Mesendoderm (in vitro differentiated cells): ENCODE measurements at regions not wholly inside any gene's neighbourhood (a gene's known extent, or its start where the extent isn't known, plus 50 kb on each side); places are given as distances from the start of the nearest gene placed in this dataset.
"Not testable (repeated sequence)": the region's sequence is repeated elsewhere in the genome, so short reads cannot be mapped to it uniquely, and the experiment has no call there.

ENCODE experiments used
- DNase-seq: peaks from one replicate; pipeline ENCODE4 v3.0.0; 2013
- H2AK5ac ChIP-seq: 2 replicates; pipeline ENCODE4 v1.6.1; 2013; ENCODE audit warnings: low read length, inconsistent platforms
- H2BK120ac ChIP-seq: 2 replicates; pipeline ENCODE4 v1.6.1; 2013; ENCODE audit warnings: low read depth, mild to moderate bottlenecking, low read length, moderate library complexity, mixed read lengths
- H2BK15ac ChIP-seq: replicated peaks from 2 replicates; pipeline ENCODE4 v1.6.1; 2013; ENCODE audit warnings: low read depth, mild to moderate bottlenecking, moderate library complexity
- H2BK5ac ChIP-seq: 2 replicates; pipeline ENCODE4 v1.6.1; 2013; ENCODE audit warnings: low read length, inconsistent platforms
- H3K18ac ChIP-seq: 2 replicates; pipeline ENCODE4 v1.6.1; 2013; ENCODE audit warnings: mild to moderate bottlenecking, low read length, mixed read lengths
- H3K23ac ChIP-seq: one replicate; pipeline ENCODE4 v1.6.1; 2013; ENCODE audit warnings: low read length
- H3K27ac ChIP-seq: 2 replicates; pipeline ENCODE4 v1.5.1; 2013; ENCODE audit warnings: low read depth, mild to moderate bottlenecking, inconsistent platforms, low read length, moderate library complexity
- H3K27me3 ChIP-seq: 2 replicates; pipeline ENCODE4 v1.6.1; 2013; ENCODE audit warnings: low read length, control low read depth, mild to moderate bottlenecking, inconsistent platforms; ENCODE audit not compliant: insufficient read depth, poor library complexity
- H3K36me3 ChIP-seq: 2 replicates; pipeline ENCODE4 v1.6.1; 2013; ENCODE audit warnings: low read length, inconsistent platforms; ENCODE audit not compliant: control insufficient read depth, insufficient read depth
- H3K4ac ChIP-seq: one replicate; pipeline ENCODE4 v1.6.1; 2013; ENCODE audit warnings: low read depth, mild to moderate bottlenecking, low read length, moderate library complexity
- H3K4me1 ChIP-seq: 2 replicates; pipeline ENCODE4 v1.6.1; 2013; ENCODE audit warnings: low read depth, low read length, inconsistent platforms; ENCODE audit not compliant: control insufficient read depth
- H3K4me2 ChIP-seq: 2 replicates; pipeline ENCODE4 v1.6.1; 2013; ENCODE audit warnings: low read length
- H3K4me3 ChIP-seq: 2 replicates; pipeline ENCODE4 v1.5.1; 2013; ENCODE audit warnings: mild to moderate bottlenecking, low read length
- H3K56ac ChIP-seq: one replicate; pipeline ENCODE4 v1.6.1; 2013; ENCODE audit warnings: low read length
- H3K79me1 ChIP-seq: 2 replicates; pipeline ENCODE4 v1.6.1; 2013; ENCODE audit warnings: low read length, inconsistent platforms
- H3K79me2 ChIP-seq: 2 replicates; pipeline ENCODE4 v1.6.1; 2013; ENCODE audit warnings: mild to moderate bottlenecking, low read length; ENCODE audit not compliant: control insufficient read depth, insufficient read depth
- H3K9ac ChIP-seq: 2 replicates; pipeline ENCODE4 v1.6.1; 2013; ENCODE audit warnings: low read length, inconsistent platforms
- H4K5ac ChIP-seq: one replicate; pipeline ENCODE4 v1.6.1; 2013; ENCODE audit warnings: low read length
- H4K8ac ChIP-seq: one replicate; pipeline ENCODE4 v1.6.1; 2013; ENCODE audit warnings: low read depth, mild to moderate bottlenecking, control low read depth, low read length, moderate library complexity
- WGBS: extraction: QIAGEN DNeasy Blood & Tissue Kit; methylation state at CpG from one replicate; pipeline ENCODE4 v1.1.7; 2013; ENCODE audit warnings: low lambda C conversion rate, missing lambda C conversion rate; ENCODE audit not compliant: insufficient coverage; ENCODE audit errors: extremely low coverage; 5-methylcytosine and 5-hydroxymethylcytosine counted together

DNA sequence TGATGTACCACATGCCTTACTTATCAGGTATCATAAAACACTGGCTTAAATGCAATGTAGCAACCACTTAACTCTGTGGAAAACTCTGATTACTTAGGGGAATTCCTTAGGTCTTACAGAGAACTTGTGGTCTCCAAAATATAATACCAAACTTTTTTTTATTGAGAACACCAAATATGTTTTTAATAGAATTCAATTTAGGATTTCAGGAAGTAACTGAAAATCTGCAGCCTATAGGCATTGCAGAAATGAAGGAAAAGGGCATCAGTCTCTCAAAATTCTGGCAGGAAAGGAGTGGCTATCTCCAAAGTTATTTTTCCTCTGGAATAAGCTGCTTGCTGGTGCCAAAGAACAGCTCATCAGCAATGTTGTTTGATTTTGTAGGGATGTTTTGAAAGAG lies 105.3 kb upstream of the UGP2 start:
- no peak overlapping the region for H2BK5ac ChIP-seq
- H3K18ac ChIP-seq, result no peak overlapping the region
- no peak overlapping the region for H3K4ac ChIP-seq
- H3K36me3 ChIP-seq, result no peaks in the 10 kb centered on the region
- no peak overlapping the region for H2BK15ac ChIP-seq
- no peak for DNase-seq
- H3K27ac ChIP-seq, result no peak overlapping the region
- H3K4me2 ChIP-seq, result no peak overlapping the region
- H4K5ac ChIP-seq, result no peak overlapping the region
- no peak overlapping the region for H3K4me3 ChIP-seq
- H3K79me1 ChIP-seq, result no peaks in the 10 kb centered on the region
- H3K4me1 ChIP-seq, result no peaks in the 10 kb centered on the region
- H2BK120ac ChIP-seq, result no peak overlapping the region
- no peak overlapping the region for H3K23ac ChIP-seq
- no peaks in the 10 kb centered on the region for H3K79me2 ChIP-seq
- H4K8ac ChIP-seq, result no peak overlapping the region
- H3K56ac ChIP-seq, result no peak overlapping the region
- H3K27me3 ChIP-seq, result no peaks in the 10 kb centered on the region
- H3K9ac ChIP-seq, result no peak overlapping the region
- no peak overlapping the region for H2AK5ac ChIP-seq

DNA sequence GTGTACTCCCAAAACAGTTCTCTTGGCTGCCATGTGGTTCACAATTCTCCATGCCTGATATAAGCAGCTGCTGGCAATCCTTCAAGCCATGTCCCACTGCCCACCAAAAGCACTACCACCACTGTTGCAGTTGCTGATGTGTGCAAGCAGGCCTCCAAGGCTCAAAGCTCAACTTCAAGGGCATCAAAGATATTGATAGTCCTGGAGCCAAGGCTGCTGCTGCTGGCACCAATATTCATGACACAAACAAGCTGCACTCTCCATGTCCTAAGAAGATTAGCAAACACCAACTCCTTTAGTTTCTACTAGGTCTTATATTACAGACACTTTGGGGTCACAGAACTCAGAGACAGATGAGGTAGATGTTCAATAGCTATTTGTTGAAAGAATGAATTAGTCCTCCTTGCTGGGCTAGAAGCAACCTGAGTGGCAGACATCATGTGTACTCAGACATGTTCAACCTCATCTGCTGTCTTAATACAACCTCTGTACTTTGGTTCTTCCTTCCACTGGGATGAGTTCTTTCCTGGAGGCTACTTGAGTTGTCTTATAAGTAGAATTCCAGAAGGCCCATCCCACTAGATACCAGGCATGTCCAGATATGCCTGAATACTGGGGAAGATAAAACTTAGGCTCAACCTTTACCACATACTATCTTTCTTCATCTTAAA lies 104.5 kb upstream of the UGP2 start:
- H3K56ac ChIP-seq, result no peak overlapping the region
- H3K4me3 ChIP-seq, result no peak overlapping the region
- H3K79me2 ChIP-seq, result no peaks in the 10 kb centered on the region
- no peak overlapping the region for H2BK15ac ChIP-seq
- H3K4me1 ChIP-seq, result no peaks in the 10 kb centered on the region
- no peak overlapping the region for H2BK120ac ChIP-seq
- no peak overlapping the region for H2BK5ac ChIP-seq
- no peak overlapping the region for H3K27ac ChIP-seq
- no peak overlapping the region for H3K23ac ChIP-seq
- H3K36me3 ChIP-seq, result no peaks in the 10 kb centered on the region
- no peak overlapping the region for H3K4ac ChIP-seq
- DNase-seq, result no peak
- H3K27me3 ChIP-seq, result no peaks in the 10 kb centered on the region
- H3K9ac ChIP-seq, result no peak overlapping the region
- H2AK5ac ChIP-seq, result no peak overlapping the region
- no peak overlapping the region for H3K4me2 ChIP-seq
- no peaks in the 10 kb centered on the region for H3K79me1 ChIP-seq
- no peak overlapping the region for H4K5ac ChIP-seq
- H3K18ac ChIP-seq, result no peak overlapping the region
- no peak overlapping the region for H4K8ac ChIP-seq

DNA sequence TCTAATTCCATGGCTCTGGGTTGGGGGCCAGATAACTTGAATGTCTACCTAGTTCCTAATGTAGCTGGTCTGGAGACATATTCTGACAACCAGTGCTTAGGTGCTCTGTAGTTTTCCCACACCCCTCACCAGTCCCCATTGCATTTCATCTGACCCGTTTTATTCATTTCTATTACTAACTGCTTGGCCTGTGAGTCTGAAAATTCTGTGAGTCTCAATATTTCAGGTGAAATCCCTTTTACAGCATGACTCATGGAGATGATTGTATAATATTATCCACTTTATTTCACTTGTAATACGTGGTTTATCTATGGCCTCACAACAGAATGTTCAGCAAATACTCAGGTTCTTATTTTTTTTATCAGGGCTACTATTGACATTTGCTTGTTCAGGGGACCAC lies 103.7 kb upstream of the UGP2 start:
- H3K23ac ChIP-seq, result no peak overlapping the region
- H3K9ac ChIP-seq, result no peak overlapping the region
- H3K36me3 ChIP-seq, result no peaks in the 10 kb centered on the region
- H2BK15ac ChIP-seq, result no peak overlapping the region
- H3K56ac ChIP-seq, result no peak overlapping the region
- H3K79me2 ChIP-seq, result no peaks in the 10 kb centered on the region
- no peak overlapping the region for H4K5ac ChIP-seq
- H3K18ac ChIP-seq, result no peak overlapping the region
- no peak overlapping the region for H3K4me2 ChIP-seq
- H3K4me1 ChIP-seq, result no peaks in the 10 kb centered on the region
- H2AK5ac ChIP-seq, result no peak overlapping the region
- H3K4ac ChIP-seq, result no peak overlapping the region
- no peak overlapping the region for H3K4me3 ChIP-seq
- no peak for DNase-seq
- no peaks in the 10 kb centered on the region for H3K79me1 ChIP-seq
- H3K27me3 ChIP-seq, result no peaks in the 10 kb centered on the region
- H4K8ac ChIP-seq, result no peak overlapping the region
- no peak overlapping the region for H3K27ac ChIP-seq
- H2BK120ac ChIP-seq, result no peak overlapping the region
- no peak overlapping the region for H2BK5ac ChIP-seq
- no CpG with 5 or more reads among the region's 2 CpGs for WGBS

DNA sequence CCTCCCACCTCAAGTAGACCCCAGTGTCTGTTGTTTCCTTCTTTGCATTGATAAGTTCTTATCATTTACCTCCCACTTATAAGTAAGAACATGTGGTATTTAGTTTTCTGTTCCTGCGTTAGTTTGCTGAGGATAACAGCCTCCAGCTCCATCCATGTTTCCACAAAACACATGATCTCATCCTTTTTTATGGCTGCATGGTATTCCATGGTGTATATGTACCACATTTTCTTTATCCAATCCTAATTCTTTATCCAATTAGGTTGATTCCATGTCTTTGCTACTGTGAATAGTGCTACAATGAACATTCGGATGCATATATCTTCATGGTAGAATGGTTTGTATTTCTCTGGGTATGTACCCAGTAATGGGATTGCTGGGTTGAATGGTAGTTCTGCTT lies 102.5 kb upstream of the UGP2 start:
- not testable (repeated sequence) for H3K4me2 ChIP-seq, H3K36me3 ChIP-seq, H2BK15ac ChIP-seq, H3K23ac ChIP-seq, H4K8ac ChIP-seq, H3K4me3 ChIP-seq, H2BK5ac ChIP-seq, DNase-seq, H3K4me1 ChIP-seq, H3K79me2 ChIP-seq, H3K18ac ChIP-seq, H3K79me1 ChIP-seq, H2BK120ac ChIP-seq, H2AK5ac ChIP-seq, H3K27ac ChIP-seq, H3K27me3 ChIP-seq, H4K5ac ChIP-seq, H3K9ac ChIP-seq, H3K4ac ChIP-seq, H3K56ac ChIP-seq
- no CpG with 5 or more reads among the region's 2 CpGs for WGBS

DNA sequence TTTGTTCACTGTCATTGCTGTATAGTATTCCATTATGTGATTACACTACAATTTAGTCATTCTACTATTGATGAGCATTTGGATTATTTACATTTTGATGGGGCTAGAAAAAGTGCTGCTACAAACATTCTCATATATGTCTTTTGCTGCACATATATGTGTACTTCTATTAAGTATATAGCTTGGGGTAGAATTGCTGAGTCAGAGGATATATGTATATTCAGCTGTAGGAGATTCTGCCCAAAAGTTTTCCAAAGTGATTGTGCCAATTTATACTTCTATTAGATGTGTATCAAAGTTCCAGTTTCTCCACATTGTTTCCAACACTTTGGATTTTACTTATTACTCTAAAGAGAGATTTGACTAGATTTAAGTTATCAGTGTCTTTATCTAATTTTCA lies 101.7 kb upstream of the UGP2 start:
- Histone ChIP-seq H3K4me2 (no peak overlapping the region), H3K27me3 (no peaks in the 10 kb centered on the region), H4K5ac (no peak overlapping the region), H3K56ac (no peak overlapping the region), H2BK5ac (no peak overlapping the region), H3K23ac (no peak overlapping the region), H2BK120ac (no peak overlapping the region), H4K8ac (no peak overlapping the region), H3K4me1 (no peaks in the 10 kb centered on the region), H3K4me3 (no peak overlapping the region), H3K4ac (no peak overlapping the region), H3K18ac (no peak overlapping the region), H2BK15ac (no peak overlapping the region), H2AK5ac (no peak overlapping the region), H3K9ac (no peak overlapping the region), H3K27ac (no peak overlapping the region), H3K79me1 (no peaks in the 10 kb centered on the region), H3K79me2 (no peaks in the 10 kb centered on the region), H3K36me3 (no peaks in the 10 kb centered on the region)
- DNase-seq, result no peak

DNA sequence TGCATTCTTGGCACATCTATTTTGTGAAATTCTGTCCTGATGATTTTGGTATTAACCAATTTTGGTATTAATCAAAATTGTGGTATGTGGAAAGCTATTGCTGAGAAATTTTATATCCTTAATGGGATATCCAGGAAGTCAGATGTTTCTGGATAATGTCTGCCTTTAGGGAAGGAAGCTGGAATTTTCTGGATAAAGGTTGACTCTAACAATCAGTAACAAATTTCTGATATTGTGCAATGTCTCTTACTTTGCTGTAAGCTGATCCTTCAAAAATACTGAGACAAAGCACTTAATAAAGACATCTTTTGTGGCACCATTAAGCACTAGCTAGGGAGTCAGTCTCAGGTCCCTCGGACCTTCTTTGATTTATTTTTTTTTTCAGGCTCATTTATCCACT lies 100.8 kb upstream of the UGP2 start:
- no peak overlapping the region for H3K18ac ChIP-seq
- H3K56ac ChIP-seq, result no peak overlapping the region
- H3K27ac ChIP-seq, result no peak overlapping the region
- H2BK15ac ChIP-seq, result no peak overlapping the region
- H3K4ac ChIP-seq, result no peak overlapping the region
- no peak overlapping the region for H2AK5ac ChIP-seq
- H3K23ac ChIP-seq, result no peak overlapping the region
- H3K79me2 ChIP-seq, result no peaks in the 10 kb centered on the region
- no CpG with 5 or more reads among the region's 1 CpG for WGBS
- H4K5ac ChIP-seq, result no peak overlapping the region
- H3K4me3 ChIP-seq, result no peak overlapping the region
- H4K8ac ChIP-seq, result no peak overlapping the region
- H2BK120ac ChIP-seq, result no peak overlapping the region
- no peak overlapping the region for H3K9ac ChIP-seq
- H3K27me3 ChIP-seq, result no peaks in the 10 kb centered on the region
- H2BK5ac ChIP-seq, result no peak overlapping the region
- DNase-seq, result no peak
- H3K79me1 ChIP-seq, result no peaks in the 10 kb centered on the region
- no peak overlapping the region for H3K4me2 ChIP-seq
- H3K4me1 ChIP-seq, result no peaks in the 10 kb centered on the region
- H3K36me3 ChIP-seq, result no peaks in the 10 kb centered on the region
